Nephron progenitor cell (in vitro differentiated cells): ENCODE measurements at regions not wholly inside any gene's neighbourhood (a gene's known extent, or its start where the extent isn't known, plus 50 kb on each side); places are given as distances from the start of the nearest gene placed in this dataset.

Experiments used
- DNase-seq: peaks from one replicate; pipeline ENCODE4 v3.0.0; 2021
- H3K27ac Mint-ChIP-seq: 2 replicates; pipeline ENCODE4 v1.8.0; 2021; ENCODE audit warnings: mild to moderate bottlenecking, moderate library complexity, mixed read lengths
- H3K27me3 Mint-ChIP-seq: 2 replicates; pipeline ENCODE4 v1.8.0; 2021; ENCODE audit warnings: mild to moderate bottlenecking, low read depth, mixed read lengths; ENCODE audit not compliant: poor library complexity
- H3K36me3 Mint-ChIP-seq: 2 replicates; pipeline ENCODE4 v1.8.0; 2021; ENCODE audit warnings: low read depth, mixed read lengths
- H3K4me1 Mint-ChIP-seq: 2 replicates; pipeline ENCODE4 v1.8.0; 2021; ENCODE audit warnings: mixed read lengths
- H3K4me3 Mint-ChIP-seq: 2 replicates; pipeline ENCODE4 v1.8.0; 2021; ENCODE audit warnings: mild to moderate bottlenecking, moderate library complexity, mixed read lengths
- H3K9me3 Mint-ChIP-seq: 2 replicates; pipeline ENCODE4 v1.8.0; 2021; ENCODE audit warnings: mild to moderate bottlenecking, moderate library complexity, mixed read lengths
- CTCF ChIP-seq: fragments of 200-600 bp; sonication (generic); IDR thresholded peaks from 2 replicates; pipeline ENCODE4 v1.5.0; 2021; ENCODE audit warnings: antibody characterized with exemption

DNA sequence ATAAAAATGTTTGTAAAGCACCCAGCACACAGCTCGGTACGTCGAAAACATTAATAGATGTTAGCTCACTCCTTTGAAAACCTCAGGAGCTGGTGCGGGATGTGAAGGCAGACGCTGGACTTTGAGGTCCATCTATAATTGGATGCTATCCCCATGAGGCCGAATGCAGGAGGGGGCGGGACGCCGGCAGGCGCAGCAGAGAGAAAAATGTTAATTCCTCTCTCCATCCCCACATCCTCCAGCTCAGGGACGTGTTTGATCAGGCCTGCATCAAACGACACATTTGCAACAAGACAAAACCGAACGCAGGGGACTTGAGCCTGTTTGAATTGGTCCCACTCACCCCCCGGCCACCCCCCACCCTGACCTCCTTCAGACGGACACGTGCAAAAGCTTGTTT, 231.0 kb downstream of the RBM19 start:
- H3K27me3 Mint-ChIP-seq = peaks cover 64% of the 10 kb centered on the region
- no peak overlapping the region for H3K27ac Mint-ChIP-seq
- H3K9me3 Mint-ChIP-seq = peaks cover 8% of the 10 kb centered on the region
- no peak overlapping the region for H3K4me3 Mint-ChIP-seq
- TF ChIP-seq CTCF = no peak
- DNase-seq = no peak
- H3K4me1 Mint-ChIP-seq = peaks cover 8% of the 10 kb centered on the region
- no peaks in the 10 kb centered on the region for H3K36me3 Mint-ChIP-seq

DNA sequence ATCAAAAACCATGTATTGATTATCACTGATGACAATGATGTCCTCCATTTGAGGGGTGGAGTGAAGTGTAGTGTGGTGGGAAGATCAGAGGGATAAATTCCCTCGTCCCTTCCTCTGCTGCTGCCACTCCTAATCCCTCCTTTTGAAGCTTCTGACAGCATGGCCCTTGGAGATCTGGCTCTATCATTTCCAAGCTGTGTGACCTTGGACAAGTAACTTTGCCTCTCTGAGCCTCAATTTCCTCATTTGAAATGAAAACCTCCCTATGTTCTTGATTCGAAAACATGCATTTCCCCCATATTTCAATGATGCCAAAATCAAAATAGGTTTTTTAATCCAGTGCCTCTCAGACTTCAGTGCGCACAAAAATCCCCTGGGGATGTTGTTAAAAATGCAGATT, 231.6 kb downstream of the RBM19 start:
- no peak overlapping the region for H3K4me3 Mint-ChIP-seq
- TF ChIP-seq CTCF = no peak
- H3K4me1 Mint-ChIP-seq = peaks cover 8% of the 10 kb centered on the region
- H3K9me3 Mint-ChIP-seq = peaks cover 8% of the 10 kb centered on the region
- no peaks in the 10 kb centered on the region for H3K36me3 Mint-ChIP-seq
- H3K27me3 Mint-ChIP-seq = peaks cover 67% of the 10 kb centered on the region
- DNase-seq = no peak
- no peak overlapping the region for H3K27ac Mint-ChIP-seq

DNA sequence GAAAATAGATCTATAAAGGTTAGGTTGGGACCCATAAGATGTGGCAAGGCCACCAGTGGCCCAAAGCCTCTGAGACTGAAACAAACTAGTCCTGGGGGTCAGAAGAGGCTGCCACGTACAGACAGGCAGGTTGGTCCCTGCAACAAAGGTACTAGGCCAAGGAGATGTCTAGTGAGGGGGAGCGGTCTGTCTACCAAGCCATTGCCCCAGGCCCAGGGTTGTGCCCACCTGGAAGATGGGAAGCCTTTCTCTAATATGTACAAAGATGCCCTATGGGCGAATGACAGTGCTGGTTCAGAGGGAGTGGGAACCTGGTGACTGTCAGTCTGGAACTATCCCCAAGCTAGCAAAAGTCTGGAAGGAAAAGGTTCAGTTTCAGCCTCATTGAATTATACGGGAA, 233.2 kb downstream of the RBM19 start:
- H3K9me3 Mint-ChIP-seq = no peaks in the 10 kb centered on the region
- H3K27me3 Mint-ChIP-seq = peaks cover 64% of the 10 kb centered on the region
- TF ChIP-seq CTCF = no peak
- H3K4me1 Mint-ChIP-seq = peaks cover 8% of the 10 kb centered on the region
- DNase-seq = no peak
- H3K4me3 Mint-ChIP-seq = no peak overlapping the region
- H3K36me3 Mint-ChIP-seq = no peaks in the 10 kb centered on the region
- no peak overlapping the region for H3K27ac Mint-ChIP-seq

GRCh38 chr12:113727651-113728061, 238.5 kb downstream of the RBM19 start:
- no peak for TF ChIP-seq CTCF
- H3K36me3 Mint-ChIP-seq = no peaks in the 10 kb centered on the region
- no peaks in the 10 kb centered on the region for H3K4me1 Mint-ChIP-seq
- H3K27me3 Mint-ChIP-seq = peaks cover 46% of the 10 kb centered on the region
- peaks cover 4% of the 10 kb centered on the region for H3K9me3 Mint-ChIP-seq
- H3K4me3 Mint-ChIP-seq = no peak overlapping the region
- H3K27ac Mint-ChIP-seq = no peak overlapping the region
- no peak for DNase-seq

GRCh38 chr12:113726254-113726819, 239.8 kb downstream of the RBM19 start:
- H3K4me3 Mint-ChIP-seq = no peak overlapping the region
- H3K27me3 Mint-ChIP-seq = peaks cover 40% of the 10 kb centered on the region
- peaks cover 4% of the 10 kb centered on the region for H3K9me3 Mint-ChIP-seq
- peaks cover 4% of the 10 kb centered on the region for H3K4me1 Mint-ChIP-seq
- no peak overlapping the region for H3K27ac Mint-ChIP-seq
- no peak for DNase-seq
- no peak for TF ChIP-seq CTCF
- no peaks in the 10 kb centered on the region for H3K36me3 Mint-ChIP-seq

GRCh38 chr12:113725557-113725876, 240.6 kb downstream of the RBM19 start:
- DNase-seq = no peak
- Mint-ChIP-seq H3K27me3 (peaks cover 35% of the 10 kb centered on the region), H3K9me3 (peaks cover 4% of the 10 kb centered on the region), H3K4me3 (no peak overlapping the region), H3K4me1 (peaks cover 7% of the 10 kb centered on the region), H3K27ac (no peak overlapping the region), H3K36me3 (no peaks in the 10 kb centered on the region)
- TF ChIP-seq CTCF = no peak
